ENCODE measurements at regions not wholly inside any gene's neighbourhood (a gene's known extent, or its start where the extent isn't known, plus 50 kb on each side); places are given as distances from the start of the nearest gene placed in this dataset.
"Not testable (repeated sequence)": the region's sequence is repeated elsewhere in the genome, so short reads cannot be mapped to it uniquely, and the experiment has no call there.

GRCh38 chr2:241976296-241976695, 106.8 kb downstream of the RTP5 start:
- Histone ChIP-seq H3K4me3 (ENCODE audit: low read depth, low read length) (no peak overlapping the region), H3K36me3 (ENCODE audit: insufficient read depth) (no peaks in the 10 kb centered on the region), H3K4me1 (ENCODE audit: insufficient read depth) (no peaks in the 10 kb centered on the region), H3K27ac (ENCODE audit: low read depth) (no peak overlapping the region)
- no peak for DNase-seq (ENCODE audit: extremely low spot score)
- WGBS: 87% methylated on average over 12 of the region's 12 CpGs

GRCh38 chr2:241977557-241978300, 108.2 kb downstream of the RTP5 start:
- DNase-seq (ENCODE audit: extremely low spot score): no peak
- WGBS: 93% methylated on average over 14 of the region's 14 CpGs
- H3K27ac ChIP-seq (ENCODE audit: low read depth): no peak overlapping the region
- H3K4me3 ChIP-seq (ENCODE audit: low read depth, low read length): no peak overlapping the region
- H3K36me3 ChIP-seq (ENCODE audit: insufficient read depth): no peaks in the 10 kb centered on the region
- H3K4me1 ChIP-seq (ENCODE audit: insufficient read depth): no peaks in the 10 kb centered on the region

- 95% methylated on average over 1 of the region's 1 CpG for WGBS
- no peaks in the 10 kb centered on the region for H3K4me1 ChIP-seq (ENCODE audit: insufficient read depth)
- DNase-seq (ENCODE audit: extremely low spot score): no peak
These were observed 109.1 kb downstream of the RTP5 start for GRCh38 chr2:241978670-241979069.

GRCh38 chr2:241980193-241980592, 110.7 kb downstream of the RTP5 start:
- Histone ChIP-seq H3K4me3 (ENCODE audit: low read depth, low read length) (no peak overlapping the region), H3K36me3 (ENCODE audit: insufficient read depth) (no peaks in the 10 kb centered on the region), H3K27ac (ENCODE audit: low read depth) (no peak overlapping the region), H3K4me1 (ENCODE audit: insufficient read depth) (no peaks in the 10 kb centered on the region)
- WGBS: 73% methylated on average over 6 of the region's 6 CpGs
- no peak for DNase-seq (ENCODE audit: extremely low spot score)

More at GRCh38 chr2:241978670-241979069, 109.1 kb downstream of the RTP5 start:
- Histone ChIP-seq H3K36me3 (ENCODE audit: insufficient read depth) (no peaks in the 10 kb centered on the region), H3K4me3 (ENCODE audit: low read depth, low read length) (no peak overlapping the region), H3K27ac (ENCODE audit: low read depth) (no peak overlapping the region)

- Histone ChIP-seq H3K36me3 (ENCODE audit: insufficient read depth) (no peaks in the 10 kb centered on the region), H3K4me1 (ENCODE audit: insufficient read depth) (no peaks in the 10 kb centered on the region), H3K4me3 (ENCODE audit: low read depth, low read length) (no peak overlapping the region), H3K27ac (ENCODE audit: low read depth) (no peak overlapping the region)
- DNase-seq (ENCODE audit: extremely low spot score): no peak
- WGBS: 93% methylated on average over 24 of the region's 24 CpGs
These were observed 111.7 kb downstream of the RTP5 start for GRCh38 chr2:241981076-241981700.

- WGBS: 82% methylated on average over 23 of the region's 23 CpGs
- H3K4me1 ChIP-seq (ENCODE audit: insufficient read depth): no peaks in the 10 kb centered on the region
- no peaks in the 10 kb centered on the region for H3K36me3 ChIP-seq (ENCODE audit: insufficient read depth)
- H3K27ac ChIP-seq (ENCODE audit: low read depth): no peak overlapping the region
- no peak overlapping the region for H3K4me3 ChIP-seq (ENCODE audit: low read depth, low read length)
- DNase-seq (ENCODE audit: extremely low spot score): no peak
These were observed 113.4 kb downstream of the RTP5 start for GRCh38 chr2:241982706-241983570.

- no peaks in the 10 kb centered on the region for H3K36me3 ChIP-seq (ENCODE audit: insufficient read depth)
- H3K27ac ChIP-seq (ENCODE audit: low read depth): no peak overlapping the region
- 83% methylated on average over 22 of the region's 22 CpGs for WGBS
- H3K4me3 ChIP-seq (ENCODE audit: low read depth, low read length): no peak overlapping the region
- DNase-seq (ENCODE audit: extremely low spot score): no peak
- no peaks in the 10 kb centered on the region for H3K4me1 ChIP-seq (ENCODE audit: insufficient read depth)
These were observed 114.2 kb downstream of the RTP5 start for GRCh38 chr2:241983571-241984270.

GRCh38 chr2:241984271-241984655, 114.7 kb downstream of the RTP5 start:
- no peak for DNase-seq (ENCODE audit: extremely low spot score)
- WGBS: 76% methylated on average over 12 of the region's 12 CpGs
- Histone ChIP-seq H3K4me3 (ENCODE audit: low read depth, low read length) (no peak overlapping the region), H3K36me3 (ENCODE audit: insufficient read depth) (no peaks in the 10 kb centered on the region), H3K4me1 (ENCODE audit: insufficient read depth) (no peaks in the 10 kb centered on the region), H3K27ac (ENCODE audit: low read depth) (no peak overlapping the region)

- no peaks in the 10 kb centered on the region for H3K36me3 ChIP-seq (ENCODE audit: insufficient read depth)
- H3K4me1 ChIP-seq (ENCODE audit: insufficient read depth): no peaks in the 10 kb centered on the region
- WGBS: 75% methylated on average over 6 of the region's 6 CpGs
- H3K27ac ChIP-seq (ENCODE audit: low read depth): no peak overlapping the region
- no peak overlapping the region for H3K4me3 ChIP-seq (ENCODE audit: low read depth, low read length)
- no peak for DNase-seq (ENCODE audit: extremely low spot score)
These were observed 115.1 kb downstream of the RTP5 start for GRCh38 chr2:241984658-241985057.

GRCh38 chr2:241985161-241985985, 115.8 kb downstream of the RTP5 start:
- DNase-seq (ENCODE audit: extremely low spot score); H3K4me3 ChIP-seq (ENCODE audit: low read depth, low read length); H3K27ac ChIP-seq (ENCODE audit: low read depth); H3K36me3 ChIP-seq (ENCODE audit: insufficient read depth); H3K4me1 ChIP-seq (ENCODE audit: insufficient read depth): not testable (repeated sequence)
- WGBS: 74% methylated on average over 29 of the region's 46 CpGs

GRCh38 chr2:241985986-241986329, 116.4 kb downstream of the RTP5 start:
- WGBS: 79% methylated on average over 5 of the region's 5 CpGs
- H3K36me3 ChIP-seq (ENCODE audit: insufficient read depth): no peaks in the 10 kb centered on the region
- no peak for DNase-seq (ENCODE audit: extremely low spot score)

GRCh38 chr2:241986836-241987641, 117.5 kb downstream of the RTP5 start:
- DNase-seq (ENCODE audit: extremely low spot score): no peak
- no peak overlapping the region for H3K27ac ChIP-seq (ENCODE audit: low read depth)
- no peaks in the 10 kb centered on the region for H3K36me3 ChIP-seq (ENCODE audit: insufficient read depth)
- H3K4me1 ChIP-seq (ENCODE audit: insufficient read depth): no peaks in the 10 kb centered on the region
- 90% methylated on average over 43 of the region's 43 CpGs for WGBS
- H3K4me3 ChIP-seq (ENCODE audit: low read depth, low read length): no peak overlapping the region

More at GRCh38 chr2:241985986-241986329, 116.4 kb downstream of the RTP5 start:
- Histone ChIP-seq H3K4me3 (ENCODE audit: low read depth, low read length) (no peak overlapping the region), H3K27ac (ENCODE audit: low read depth) (no peak overlapping the region), H3K4me1 (ENCODE audit: insufficient read depth) (no peaks in the 10 kb centered on the region)
